Natural killer cell (primary cell): ENCODE measurements at regions not wholly inside any gene's neighbourhood (a gene's known extent, or its start where the extent isn't known, plus 50 kb on each side); places are given as distances from the start of the nearest gene placed in this dataset.

ENCODE experiments used
- ATAC-seq, 3 donors: fragments of 150-1000 bp in 2 of 3; fragments of 200-7000 bp in 1 of 3; cut with Tn5 transposase; 1 replicate in 1 of 3; 2 replicates in 2 of 3; pipeline ENCODE4 v1.10.0; 2021; ENCODE audit warnings: mild to moderate bottlenecking in 2 of 3, moderate library complexity in 2 of 3
- DNase-seq, 2 donors: peaks; one replicate each; pipeline versions ENCODE4 v3.0.0 to v3.0.0-alpha.2; 2013 to 2021; ENCODE audit warnings: mixed read lengths in 1 of 2
- H3K27ac ChIP-seq: one replicate; pipeline ENCODE4 v1.5.1; 2013; ENCODE audit warnings: mild to moderate bottlenecking, low read length
- H3K27me3 ChIP-seq: one replicate; pipeline ENCODE4 v1.6.1; 2013; ENCODE audit warnings: low read length; ENCODE audit not compliant: control insufficient read depth, insufficient read depth
- H3K36me3 ChIP-seq: one replicate; pipeline ENCODE4 v1.6.1; 2013; ENCODE audit warnings: low read length; ENCODE audit not compliant: control insufficient read depth, insufficient read depth
- H3K4me1 ChIP-seq: one replicate; pipeline ENCODE4 v1.6.1; 2013; ENCODE audit warnings: low read length; ENCODE audit not compliant: control insufficient read depth, insufficient read depth
- H3K4me3 ChIP-seq: one replicate; pipeline ENCODE4 v1.5.1; 2013; ENCODE audit warnings: low read length
- H3K9me3 ChIP-seq: one replicate; pipeline ENCODE4 v1.6.1; 2013; ENCODE audit warnings: low read length; ENCODE audit not compliant: control insufficient read depth, insufficient read depth
- H3K27ac Mint-ChIP-seq, 2 donors: one replicate each; pipeline ENCODE4 v1.8.0; 2022; ENCODE audit warnings: mild to moderate bottlenecking in 2 of 2, mixed read lengths in 2 of 2, moderate library complexity in 1 of 2
- H3K27me3 Mint-ChIP-seq, 2 donors: one replicate each; pipeline ENCODE4 v1.8.0; 2022; ENCODE audit warnings: low read depth in 2 of 2, mixed read lengths in 2 of 2
- H3K36me3 Mint-ChIP-seq: one replicate; pipeline ENCODE4 v1.8.0; 2022; ENCODE audit warnings: mixed read lengths
- H3K4me1 Mint-ChIP-seq, 2 donors: one replicate each; pipeline ENCODE4 v1.8.0; 2022; ENCODE audit warnings: mixed read lengths in 2 of 2
- H3K4me3 Mint-ChIP-seq: one replicate; pipeline ENCODE4 v1.8.0; 2022; ENCODE audit warnings: mild to moderate bottlenecking, moderate library complexity, mixed read lengths
- H3K9me3 Mint-ChIP-seq, 2 donors: one replicate each; pipeline ENCODE4 v1.8.0; 2022; ENCODE audit warnings: mixed read lengths in 2 of 2
- WGBS: methylation state at CpG from one replicate; pipeline ENCODE4 v1.1.7; 2013; ENCODE audit warnings: missing lambda C conversion rate; ENCODE audit not compliant: insufficient coverage; 5-methylcytosine and 5-hydroxymethylcytosine counted together
- intact Hi-C: fragments of 100-400 bp; cut with micrococcal nuclease; formaldehyde crosslinking; loops from one replicate; pipeline ENCODE4 v1.14.2; 2022
- TF ChIP-seq, protein P1 (sequence below): fragments of 200-600 bp; IDR thresholded peaks from one replicate; pipeline ENCODE4 v1.8.0; 2022; ENCODE audit warnings: antibody characterized with exemption

DNA sequence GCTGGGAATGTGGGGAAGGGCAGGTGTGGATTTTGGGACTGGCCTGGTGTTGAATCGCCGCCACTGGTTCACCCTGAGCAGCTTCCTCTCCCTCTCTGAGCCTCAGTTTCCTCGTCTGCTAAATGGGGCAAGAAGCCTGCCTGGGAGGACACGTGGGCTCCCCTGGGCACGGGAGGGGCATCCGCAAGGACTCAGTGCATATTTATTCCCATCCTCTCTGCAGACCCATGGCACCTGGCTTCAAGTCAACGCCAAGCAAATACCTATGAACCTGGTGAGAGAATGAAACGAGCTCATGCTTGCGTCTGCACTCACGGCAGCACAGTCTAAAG lies 234.4 kb downstream of the PTPRU start:
- no peak for DNase-seq
- Histone ChIP-seq H3K4me1 (no peaks in the 10 kb centered on the region), H3K27ac (no peak overlapping the region), H3K27me3 (no peaks in the 10 kb centered on the region), H3K36me3 (no peaks in the 10 kb centered on the region), H3K4me3 (no peak overlapping the region), H3K9me3 (no peaks in the 10 kb centered on the region)
- Mint-ChIP-seq H3K4me3 (no peak overlapping the region), H3K27me3 (peaks cover 24 to 64% of the 10 kb centered on the region in 2 donors), H3K36me3 (no peaks in the 10 kb centered on the region), H3K9me3 (no peaks in the 10 kb centered on the region), H3K27ac (no peak overlapping the region), H3K4me1 (no peaks in the 10 kb centered on the region)
- TF ChIP-seq, protein P1, sequence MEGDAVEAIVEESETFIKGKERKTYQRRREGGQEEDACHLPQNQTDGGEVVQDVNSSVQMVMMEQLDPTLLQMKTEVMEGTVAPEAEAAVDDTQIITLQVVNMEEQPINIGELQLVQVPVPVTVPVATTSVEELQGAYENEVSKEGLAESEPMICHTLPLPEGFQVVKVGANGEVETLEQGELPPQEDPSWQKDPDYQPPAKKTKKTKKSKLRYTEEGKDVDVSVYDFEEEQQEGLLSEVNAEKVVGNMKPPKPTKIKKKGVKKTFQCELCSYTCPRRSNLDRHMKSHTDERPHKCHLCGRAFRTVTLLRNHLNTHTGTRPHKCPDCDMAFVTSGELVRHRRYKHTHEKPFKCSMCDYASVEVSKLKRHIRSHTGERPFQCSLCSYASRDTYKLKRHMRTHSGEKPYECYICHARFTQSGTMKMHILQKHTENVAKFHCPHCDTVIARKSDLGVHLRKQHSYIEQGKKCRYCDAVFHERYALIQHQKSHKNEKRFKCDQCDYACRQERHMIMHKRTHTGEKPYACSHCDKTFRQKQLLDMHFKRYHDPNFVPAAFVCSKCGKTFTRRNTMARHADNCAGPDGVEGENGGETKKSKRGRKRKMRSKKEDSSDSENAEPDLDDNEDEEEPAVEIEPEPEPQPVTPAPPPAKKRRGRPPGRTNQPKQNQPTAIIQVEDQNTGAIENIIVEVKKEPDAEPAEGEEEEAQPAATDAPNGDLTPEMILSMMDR, result no peak
- intact Hi-C loops, result no loop called here
- WGBS, result 84% methylated on average over 10 of the region's 10 CpGs
- ATAC-seq, result no peak

DNA sequence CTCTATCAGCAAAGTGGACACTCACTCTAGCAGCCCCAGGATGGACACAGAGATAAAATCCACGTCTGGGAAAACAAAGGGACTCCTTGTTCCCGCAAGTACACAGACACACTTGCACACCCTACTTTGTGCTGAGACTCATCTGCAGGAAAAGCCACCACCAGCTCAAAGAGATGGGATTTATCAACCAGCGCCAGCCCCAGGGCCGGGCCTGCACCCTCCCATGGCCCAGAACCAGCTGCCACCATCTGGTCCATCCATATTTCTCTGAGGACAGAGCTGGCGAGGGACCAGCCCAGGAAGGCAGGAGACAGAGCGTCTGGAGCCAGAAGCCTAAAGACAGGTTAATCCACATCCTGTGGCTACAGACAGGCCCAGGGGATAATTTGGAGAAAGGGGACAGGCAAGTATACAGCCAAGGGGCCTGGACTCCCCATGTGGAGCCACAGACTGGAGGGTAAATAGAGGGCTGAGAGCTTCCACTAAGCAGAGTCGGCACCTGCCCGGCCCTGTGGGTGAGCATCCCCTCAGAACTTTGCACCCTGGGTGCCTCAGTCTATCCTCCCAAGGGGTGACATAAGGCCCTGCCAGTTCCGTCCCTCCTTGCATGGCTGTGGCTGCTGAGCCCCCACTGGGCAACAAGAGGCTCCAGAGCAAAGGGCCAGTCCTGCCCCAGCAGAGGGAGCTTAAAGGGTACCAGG lies 233.9 kb downstream of the PTPRU start:
- Histone ChIP-seq H3K4me3 (no peak overlapping the region), H3K27me3 (no peaks in the 10 kb centered on the region), H3K4me1 (no peaks in the 10 kb centered on the region), H3K27ac (no peak overlapping the region), H3K9me3 (no peaks in the 10 kb centered on the region), H3K36me3 (no peaks in the 10 kb centered on the region)
- no peak overlapping the region for H3K27ac Mint-ChIP-seq
- peaks cover 0 to under 1% of the 10 kb centered on the region in 2 donors for H3K9me3 Mint-ChIP-seq
- ATAC-seq (no peak), DNase-seq (no peak)
- no peaks in the 10 kb centered on the region for H3K36me3 Mint-ChIP-seq
- H3K4me1 Mint-ChIP-seq, result no peaks in the 10 kb centered on the region
- 74% methylated on average over 9 of the region's 9 CpGs for WGBS
- H3K4me3 Mint-ChIP-seq, result no peak overlapping the region
- H3K27me3 Mint-ChIP-seq, result peaks cover 23 to 59% of the 10 kb centered on the region in 2 donors
- TF ChIP-seq, protein P1, result no peak
- intact Hi-C loops, result no loop called here

DNA sequence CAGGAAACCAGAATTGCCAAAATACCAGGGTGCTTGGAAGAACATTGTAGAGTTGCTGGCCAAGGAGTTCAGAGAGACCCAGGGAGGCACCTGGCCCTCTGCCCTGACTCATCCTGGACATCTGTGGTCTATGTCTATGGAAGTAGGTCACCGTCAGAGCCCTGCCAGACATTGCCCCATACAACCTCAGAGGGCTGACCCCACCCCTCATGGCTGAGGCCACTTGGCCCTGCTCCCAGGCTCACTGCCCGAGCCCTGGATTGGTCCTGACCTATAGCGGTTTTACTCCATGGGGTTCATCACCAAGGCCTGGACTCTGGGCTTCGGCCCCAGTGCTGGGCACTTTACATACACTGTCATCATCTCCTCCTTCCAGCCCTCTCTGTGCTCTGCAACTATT lies 233.1 kb downstream of the PTPRU start:
- H3K4me1 ChIP-seq, result no peaks in the 10 kb centered on the region
- intact Hi-C loops, result no loop called here
- H3K36me3 ChIP-seq, result no peaks in the 10 kb centered on the region
- TF ChIP-seq, protein P1, result no peak
- no peak overlapping the region for H3K27ac ChIP-seq
- Mint-ChIP-seq H3K9me3 (peaks cover 0 to 3% of the 10 kb centered on the region in 2 donors), H3K36me3 (no peaks in the 10 kb centered on the region), H3K27ac (no peak overlapping the region), H3K27me3 (peaks cover 20 to 52% of the 10 kb centered on the region in 2 donors), H3K4me3 (no peak overlapping the region), H3K4me1 (no peaks in the 10 kb centered on the region)
- H3K9me3 ChIP-seq, result no peaks in the 10 kb centered on the region
- WGBS, result 66% methylated on average over 4 of the region's 4 CpGs
- DNase-seq (no peak), ATAC-seq (no peak)
- H3K4me3 ChIP-seq, result no peak overlapping the region
- H3K27me3 ChIP-seq, result no peaks in the 10 kb centered on the region
